Gastrocnemius medialis (tissue), 4 donors: ENCODE measurements at regions not wholly inside any gene's neighbourhood (a gene's known extent, or its start where the extent isn't known, plus 50 kb on each side); places are given as distances from the start of the nearest gene placed in this dataset.

ENCODE experiments used
- CTCF ChIP-seq, 5 experiments: fragments of 450-650 bp in 3 of 5; fragments of 200-600 bp in 2 of 5; sonication (generic) in 2 of 5; IDR thresholded peaks in 4 of 5; conservative IDR thresholded peaks in 1 of 5; 1 replicate in 4 of 5; 2 replicates in 1 of 5; pipeline ENCODE4 v1.5.1; 2016 to 2019; ENCODE audit warnings: antibody characterized with exemption in 5 of 5, mild to moderate bottlenecking in 3 of 5, moderate library complexity in 3 of 5
- POLR2A ChIP-seq, 2 donors: fragments of 450-650 bp; IDR thresholded peaks; one replicate each; pipeline ENCODE4 v1.6.1; 2017; ENCODE audit warnings: antibody characterized with exemption in 2 of 2, mild to moderate bottlenecking in 2 of 2, moderate library complexity in 2 of 2

- TF ChIP-seq CTCF (IDR thresholded peaks at IDR 0.05 in 4 of 5, conservative IDR thresholded peaks at IDR 0.05 in 1 of 5) = no peak
- TF ChIP-seq POLR2A (IDR thresholded peaks at IDR 0.05) = no peak
These were observed 281.8 kb upstream of the MAP3K7 start for GRCh38 chr6:90868656-90869055.
